Fibroblast of mammary gland (primary cell): ENCODE measurements at regions not wholly inside any gene's neighbourhood (a gene's known extent, or its start where the extent isn't known, plus 50 kb on each side); places are given as distances from the start of the nearest gene placed in this dataset.

Source experiments
- DNase-seq: peaks from one replicate; pipeline ENCODE4 v3.0.0-alpha.2; 2010; ENCODE audit warnings: low read depth
- H3K4me3 ChIP-seq: 2 replicates; pipeline ENCODE4 v1.5.1; 2011; ENCODE audit warnings: low read depth, mild to moderate bottlenecking, low read length, moderate library complexity; ENCODE audit not compliant: control insufficient read depth
- TF ChIP-seq, protein P1 (sequence below): conservative IDR thresholded peaks from 2 replicates; pipeline ENCODE4 v1.5.1; 2011; ENCODE audit warnings: low read depth, low read length, inconsistent platforms; ENCODE audit not compliant: control insufficient read depth, insufficient read depth

- DNase-seq, result no peak
- TF ChIP-seq, protein P1, sequence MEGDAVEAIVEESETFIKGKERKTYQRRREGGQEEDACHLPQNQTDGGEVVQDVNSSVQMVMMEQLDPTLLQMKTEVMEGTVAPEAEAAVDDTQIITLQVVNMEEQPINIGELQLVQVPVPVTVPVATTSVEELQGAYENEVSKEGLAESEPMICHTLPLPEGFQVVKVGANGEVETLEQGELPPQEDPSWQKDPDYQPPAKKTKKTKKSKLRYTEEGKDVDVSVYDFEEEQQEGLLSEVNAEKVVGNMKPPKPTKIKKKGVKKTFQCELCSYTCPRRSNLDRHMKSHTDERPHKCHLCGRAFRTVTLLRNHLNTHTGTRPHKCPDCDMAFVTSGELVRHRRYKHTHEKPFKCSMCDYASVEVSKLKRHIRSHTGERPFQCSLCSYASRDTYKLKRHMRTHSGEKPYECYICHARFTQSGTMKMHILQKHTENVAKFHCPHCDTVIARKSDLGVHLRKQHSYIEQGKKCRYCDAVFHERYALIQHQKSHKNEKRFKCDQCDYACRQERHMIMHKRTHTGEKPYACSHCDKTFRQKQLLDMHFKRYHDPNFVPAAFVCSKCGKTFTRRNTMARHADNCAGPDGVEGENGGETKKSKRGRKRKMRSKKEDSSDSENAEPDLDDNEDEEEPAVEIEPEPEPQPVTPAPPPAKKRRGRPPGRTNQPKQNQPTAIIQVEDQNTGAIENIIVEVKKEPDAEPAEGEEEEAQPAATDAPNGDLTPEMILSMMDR, result no peak
- no peak overlapping the region for H3K4me3 ChIP-seq
Measured at GRCh38 chr1:167161762-167162161, 58.9 kb upstream of the POU2F1 start.

GRCh38 chr1:167165219-167165618, 55.5 kb upstream of the POU2F1 start:
- DNase-seq, result no peak
- H3K4me3 ChIP-seq, result no peak overlapping the region
- TF ChIP-seq, protein P1, result no peak

GRCh38 chr1:167165948-167166689, 54.6 kb upstream of the POU2F1 start:
- DNase-seq, result no peak
- H3K4me3 ChIP-seq, result no peak overlapping the region
- TF ChIP-seq, protein P1, result no peak

DNA sequence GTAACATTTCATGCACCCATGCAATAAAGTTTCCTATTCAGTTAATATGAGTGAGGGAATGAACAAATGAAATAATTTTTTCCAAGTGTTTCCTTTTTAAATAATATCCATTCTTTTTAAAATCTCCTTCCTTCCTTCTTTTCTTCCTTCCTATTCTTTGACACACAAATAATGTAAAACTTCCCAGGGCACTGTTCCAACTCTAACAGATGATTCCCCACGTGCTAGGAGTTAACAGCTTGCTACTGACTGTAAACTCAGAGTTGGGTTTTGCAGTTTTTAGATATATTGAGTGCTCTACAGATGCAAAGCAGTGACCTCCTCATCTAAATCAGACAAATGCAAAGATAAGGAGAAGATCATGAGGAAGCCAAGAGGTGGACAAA, 54.0 kb upstream of the POU2F1 start:
- TF ChIP-seq, protein P1, result no peak
- DNase-seq, result no peak
- H3K4me3 ChIP-seq, result no peak overlapping the region

DNA sequence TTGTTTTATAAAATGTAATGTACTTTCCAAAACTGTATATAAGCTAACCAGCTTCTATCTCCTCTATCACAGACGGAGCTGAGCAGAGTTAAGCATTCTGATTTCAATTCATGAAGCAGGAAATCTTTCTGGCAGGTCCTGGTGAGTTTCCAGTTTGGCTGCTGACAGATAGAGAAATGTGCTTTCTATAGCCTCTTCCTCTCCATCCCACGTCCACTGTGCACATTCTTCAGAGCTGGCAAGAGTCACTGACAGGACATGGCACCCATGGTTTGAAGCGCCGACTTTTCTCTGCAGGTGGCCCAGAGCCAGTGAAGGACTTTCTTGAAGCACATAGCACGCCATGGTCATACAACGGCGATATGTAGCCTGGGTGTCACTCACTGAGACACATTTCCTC, 52.3 kb upstream of the POU2F1 start:
- TF ChIP-seq, protein P1, result no peak
- DNase-seq, result no peak
- no peak overlapping the region for H3K4me3 ChIP-seq

GRCh38 chr1:167169642-167170041, 51.0 kb upstream of the POU2F1 start:
- DNase-seq, result no peak
- TF ChIP-seq, protein P1, result no peak
- no peak overlapping the region for H3K4me3 ChIP-seq
